CD14-positive monocyte (primary cell): ENCODE measurements at regions not wholly inside any gene's neighbourhood (a gene's known extent, or its start where the extent isn't known, plus 50 kb on each side); places are given as distances from the start of the nearest gene placed in this dataset.

Experiments used
- DNase-seq, 3 donors: peaks; one replicate each; pipeline ENCODE4 v3.0.0-alpha.2; 2011 to 2022
- H2AFZ ChIP-seq: 2 replicates; pipeline ENCODE4 v1.6.0; 2012; ENCODE audit warnings: mild to moderate bottlenecking, low read depth, low read length, inconsistent platforms; ENCODE audit not compliant: insufficient read depth, poor library complexity, severe bottlenecking
- H3K27ac ChIP-seq, 2 donors: 1 replicate in 1 of 2; 2 replicates in 1 of 2; pipeline ENCODE4 v1.5.1; 2012 to 2013; ENCODE audit warnings: low read length in 2 of 2, control low read depth in 1 of 2, inconsistent platforms in 1 of 2, low read depth in 1 of 2, mild to moderate bottlenecking in 1 of 2
- H3K27me3 ChIP-seq, 2 donors: one replicate each; pipeline versions ENCODE4 v1.6.0 to v1.6.1; 2011 to 2013; ENCODE audit warnings: low read length in 2 of 2; ENCODE audit not compliant: control insufficient read depth in 2 of 2, insufficient read depth in 2 of 2
- H3K36me3 ChIP-seq, 2 donors: replicated peaks in 1 of 2; 1 replicate in 1 of 2; 2 replicates in 1 of 2; pipeline versions ENCODE4 v1.5.1 to v1.6.1; 2012 to 2013; ENCODE audit warnings: low read length in 2 of 2, control low read depth in 1 of 2, inconsistent platforms in 1 of 2, mild to moderate bottlenecking in 1 of 2; ENCODE audit not compliant: insufficient read depth in 2 of 2, control insufficient read depth in 1 of 2
- H3K4me1 ChIP-seq, 2 donors: 1 replicate in 1 of 2; 2 replicates in 1 of 2; pipeline versions ENCODE4 v1.5.1 to v1.6.1; 2012 to 2013; ENCODE audit warnings: low read length in 2 of 2, control low read depth in 1 of 2, inconsistent platforms in 1 of 2, mild to moderate bottlenecking in 1 of 2, moderate library complexity in 1 of 2; ENCODE audit not compliant: insufficient read depth in 2 of 2, control insufficient read depth in 1 of 2
- H3K4me2 ChIP-seq: replicated peaks from 2 replicates; pipeline ENCODE3; 2012; ENCODE audit warnings: low read length, moderate library complexity, mild to moderate bottlenecking; ENCODE audit not compliant: poor library complexity, severe bottlenecking; ENCODE audit errors: extremely low read depth
- H3K4me3 ChIP-seq, 3 experiments: fragments of 200-600 bp in 1 of 3; sonication (generic) in 1 of 3; replicated peaks in 1 of 3; 1 replicate in 2 of 3; 2 replicates in 1 of 3; pipeline ENCODE4 v1.5.1; 2011 to 2013; ENCODE audit warnings: low read length in 3 of 3, mild to moderate bottlenecking in 3 of 3, control low read depth in 2 of 3, low read depth in 2 of 3, inconsistent platforms in 1 of 3, moderate library complexity in 1 of 3
- H3K79me2 ChIP-seq: 2 replicates; pipeline ENCODE4 v1.6.0; 2012; ENCODE audit warnings: mild to moderate bottlenecking, control low read depth, inconsistent platforms, low read length, moderate library complexity; ENCODE audit not compliant: insufficient read depth
- H3K9ac ChIP-seq: 2 replicates; pipeline ENCODE4 v1.6.0; 2017; ENCODE audit warnings: low read length, mild to moderate bottlenecking; ENCODE audit not compliant: insufficient read depth, poor library complexity, severe bottlenecking
- H3K9me3 ChIP-seq, 2 donors: replicated peaks in 1 of 2; 1 replicate in 1 of 2; 2 replicates in 1 of 2; pipeline versions ENCODE4 v1.5.1 to v1.6.1; 2012 to 2013; ENCODE audit warnings: low read length in 2 of 2, control low read depth in 1 of 2; ENCODE audit not compliant: control insufficient read depth in 1 of 2, insufficient read depth in 1 of 2
- H4K20me1 ChIP-seq: 2 replicates; pipeline ENCODE4 v1.6.0; 2012; ENCODE audit warnings: mild to moderate bottlenecking, low read length, control low read depth, moderate library complexity; ENCODE audit not compliant: insufficient read depth
- H3K27ac Mint-ChIP-seq, 7 donors: one replicate each; pipeline ENCODE4 v1.8.0; 2020; ENCODE audit warnings: mild to moderate bottlenecking in 7 of 7, mixed read lengths in 7 of 7, moderate library complexity in 6 of 7, inconsistent platforms in 2 of 7
- H3K27me3 Mint-ChIP-seq, 3 donors: one replicate each; pipeline ENCODE4 v1.8.0; 2021 to 2022; ENCODE audit warnings: low read depth in 3 of 3, mild to moderate bottlenecking in 3 of 3, mixed read lengths in 3 of 3, moderate library complexity in 3 of 3, inconsistent platforms in 1 of 3
- H3K36me3 Mint-ChIP-seq, 2 donors: one replicate each; pipeline ENCODE4 v1.8.0; 2020; ENCODE audit warnings: mixed read lengths in 2 of 2, inconsistent platforms in 1 of 2, mild to moderate bottlenecking in 1 of 2
- H3K4me1 Mint-ChIP-seq: one replicate; pipeline ENCODE4 v1.8.0; 2020; ENCODE audit warnings: mild to moderate bottlenecking, mixed read lengths
- H3K4me3 Mint-ChIP-seq, 2 donors: one replicate each; pipeline ENCODE4 v1.8.0; 2020; ENCODE audit warnings: mild to moderate bottlenecking in 2 of 2, mixed read lengths in 2 of 2, moderate library complexity in 1 of 2
- H3K9me3 Mint-ChIP-seq, 7 donors: one replicate each; pipeline ENCODE4 v1.8.0; 2020 to 2022; ENCODE audit warnings: mixed read lengths in 7 of 7, mild to moderate bottlenecking in 6 of 7, moderate library complexity in 6 of 7, inconsistent platforms in 2 of 7
- WGBS: methylation state at CpG from one replicate; pipeline ENCODE4 v1.1.5; 2013; ENCODE audit warnings: missing lambda C conversion rate; ENCODE audit not compliant: insufficient coverage; 5-methylcytosine and 5-hydroxymethylcytosine counted together
- intact Hi-C, 2 donors: fragments of 100-400 bp; cut with micrococcal nuclease; formaldehyde crosslinking; loops; one replicate each; pipeline versions ENCODE4 v1.15.0 to v1.15.1; 2023
- TF ChIP-seq, protein P1 (sequence below): fragments of 200-600 bp; IDR thresholded peaks from one replicate; pipeline ENCODE4 v1.8.0; 2022; ENCODE audit warnings: antibody characterized with exemption, mild to moderate bottlenecking

DNA sequence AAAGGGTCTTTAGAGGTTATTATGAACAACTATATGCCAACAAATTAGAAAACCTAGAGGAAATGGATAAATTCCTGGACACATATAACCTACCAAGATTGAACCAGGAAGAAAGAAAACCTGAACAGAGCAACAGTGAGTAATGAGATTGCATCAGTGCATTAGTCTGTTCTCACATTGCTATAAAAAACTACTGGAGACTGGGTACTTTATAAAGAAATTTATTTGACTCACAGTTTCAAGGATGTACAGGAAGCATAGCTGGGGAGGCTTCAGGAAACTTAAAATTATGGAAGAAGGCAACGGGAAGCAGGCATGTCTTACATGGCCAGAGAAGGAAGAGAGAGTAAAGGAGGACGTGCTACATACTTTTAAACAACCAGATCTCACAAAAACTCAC lies 70.8 kb upstream of the GNAZ start:
- Mint-ChIP-seq H3K9me3 (peaks cover 12 to 31% (median 21%) of the 10 kb centered on the region in 7 donors), H3K27me3 (peaks cover 0 to 22% (median 6%) of the 10 kb centered on the region in 3 donors), H3K4me3 (peak overlapping the region in 1 of 2 donors; percentile 17), H3K4me1 (peaks cover 11% of the 10 kb centered on the region), H3K36me3 (no peaks in the 10 kb centered on the region), H3K27ac (no peak overlapping the region)
- H3K4me3 ChIP-seq, result no peak overlapping the region
- H2AFZ ChIP-seq, result no peak overlapping the region
- no peaks in the 10 kb centered on the region for H3K36me3 ChIP-seq
- no peaks in the 10 kb centered on the region for H4K20me1 ChIP-seq
- H3K9me3 ChIP-seq, result peaks cover 9 to 16% of the 10 kb centered on the region in 2 donors
- peaks cover 5 to 14% of the 10 kb centered on the region in 2 donors for H3K4me1 ChIP-seq
- H3K27ac ChIP-seq, result no peak overlapping the region
- intact Hi-C loops, result no loop called here
- peaks cover 0 to 2% of the 10 kb centered on the region in 2 donors for H3K27me3 ChIP-seq
- peak in 1 of 3 donors; percentile 8 for DNase-seq
- no peak overlapping the region for H3K9ac ChIP-seq
- WGBS, result no CpG with 5 or more reads among the region's 2 CpGs
- H3K79me2 ChIP-seq, result no peaks in the 10 kb centered on the region
- TF ChIP-seq, protein P1, sequence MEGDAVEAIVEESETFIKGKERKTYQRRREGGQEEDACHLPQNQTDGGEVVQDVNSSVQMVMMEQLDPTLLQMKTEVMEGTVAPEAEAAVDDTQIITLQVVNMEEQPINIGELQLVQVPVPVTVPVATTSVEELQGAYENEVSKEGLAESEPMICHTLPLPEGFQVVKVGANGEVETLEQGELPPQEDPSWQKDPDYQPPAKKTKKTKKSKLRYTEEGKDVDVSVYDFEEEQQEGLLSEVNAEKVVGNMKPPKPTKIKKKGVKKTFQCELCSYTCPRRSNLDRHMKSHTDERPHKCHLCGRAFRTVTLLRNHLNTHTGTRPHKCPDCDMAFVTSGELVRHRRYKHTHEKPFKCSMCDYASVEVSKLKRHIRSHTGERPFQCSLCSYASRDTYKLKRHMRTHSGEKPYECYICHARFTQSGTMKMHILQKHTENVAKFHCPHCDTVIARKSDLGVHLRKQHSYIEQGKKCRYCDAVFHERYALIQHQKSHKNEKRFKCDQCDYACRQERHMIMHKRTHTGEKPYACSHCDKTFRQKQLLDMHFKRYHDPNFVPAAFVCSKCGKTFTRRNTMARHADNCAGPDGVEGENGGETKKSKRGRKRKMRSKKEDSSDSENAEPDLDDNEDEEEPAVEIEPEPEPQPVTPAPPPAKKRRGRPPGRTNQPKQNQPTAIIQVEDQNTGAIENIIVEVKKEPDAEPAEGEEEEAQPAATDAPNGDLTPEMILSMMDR, result no peak
- no peak overlapping the region for H3K4me2 ChIP-seq

DNA sequence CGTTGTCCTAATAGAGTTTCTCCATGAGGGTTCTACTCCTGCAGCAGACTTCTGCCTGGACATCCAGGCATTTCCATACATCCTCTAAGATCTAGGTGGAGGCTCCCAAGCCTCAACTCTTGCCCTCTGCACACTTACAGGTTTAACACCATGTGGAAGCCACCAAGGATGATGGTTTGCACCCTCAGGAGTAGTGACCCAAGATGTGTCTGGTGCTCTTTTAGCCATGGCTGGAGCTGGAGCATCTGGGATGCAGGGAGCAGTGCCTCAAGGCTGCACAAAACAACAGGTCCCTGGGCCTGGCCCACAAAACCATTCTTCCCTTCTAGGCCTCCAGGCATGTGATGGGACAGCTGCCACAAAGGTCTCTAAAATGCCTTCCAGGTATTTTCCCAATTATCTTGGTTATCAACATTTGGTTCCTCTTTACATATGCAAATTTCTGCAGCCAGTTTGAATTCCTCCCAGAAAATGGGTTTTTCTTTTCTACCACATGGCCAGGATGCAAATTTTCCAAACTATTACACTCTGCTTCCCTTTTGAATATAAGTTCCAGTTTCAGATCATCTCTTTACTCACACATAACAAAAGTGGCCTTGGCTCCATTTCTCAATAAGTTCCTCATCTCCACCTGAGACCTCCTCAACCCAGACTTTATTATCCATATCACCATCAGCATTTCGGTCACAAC lies 69.5 kb upstream of the GNAZ start:
- Mint-ChIP-seq H3K36me3 (no peaks in the 10 kb centered on the region), H3K4me3 (no peak overlapping the region), H3K27me3 (peaks cover 0 to 25% (median 4%) of the 10 kb centered on the region in 3 donors), H3K9me3 (peaks cover 12 to 29% (median 22%) of the 10 kb centered on the region in 7 donors), H3K27ac (peak overlapping the region in 1 of 7 donors; percentile 26), H3K4me1 (peaks cover 11% of the 10 kb centered on the region)
- DNase-seq, result peak in 1 of 3 donors; percentile 53
- intact Hi-C loops, result no loop called here
- Histone ChIP-seq H3K4me2 (no peak overlapping the region), H3K36me3 (no peaks in the 10 kb centered on the region), H3K27me3 (peaks cover 0 to 2% of the 10 kb centered on the region in 2 donors), H3K9me3 (peaks cover 9 to 16% of the 10 kb centered on the region in 2 donors), H3K4me1 (peaks cover 5 to 14% of the 10 kb centered on the region in 2 donors), H3K4me3 (no peak overlapping the region), H2AFZ (no peak overlapping the region), H3K79me2 (no peaks in the 10 kb centered on the region), H4K20me1 (no peaks in the 10 kb centered on the region), H3K27ac (no peak overlapping the region), H3K9ac (no peak overlapping the region)
- 75% methylated on average over 1 of the region's 2 CpGs for WGBS
- TF ChIP-seq, protein P1, result no peak
